Mucosa of gallbladder (tissue), 1 donor: ENCODE measurements at regions not wholly inside any gene's neighbourhood (a gene's known extent, or its start where the extent isn't known, plus 50 kb on each side); places are given as distances from the start of the nearest gene placed in this dataset.

ENCODE experiments used
- DNase-seq: peaks from one replicate; pipeline ENCODE4 v3.0.0-alpha.2; 2020; ENCODE audit warnings: low spot score
- donor health status: DM: no; HTN: no; CAD: no.

- no peak for DNase-seq
Measured at GRCh38 chr10:44435196-44435595, 50.3 kb upstream of the CXCL12 start.

- no peak for DNase-seq
Measured at GRCh38 chr10:44436240-44436639, 51.3 kb upstream of the CXCL12 start.

GRCh38 chr10:44437840-44438511 lies 53.1 kb upstream of the CXCL12 start:
- DNase-seq: no peak

- no peak for DNase-seq
Measured at GRCh38 chr10:44439239-44439957, 54.5 kb upstream of the CXCL12 start.

- no peak for DNase-seq
Measured at GRCh38 chr10:44439958-44440244, 55.0 kb upstream of the CXCL12 start.

GRCh38 chr10:44457259-44457658 lies 72.4 kb upstream of the CXCL12 start:
- DNase-seq: no peak

- no peak for DNase-seq
Measured at GRCh38 chr10:44458671-44459413, 73.9 kb upstream of the CXCL12 start.

GRCh38 chr10:44459671-44460070 lies 74.8 kb upstream of the CXCL12 start:
- DNase-seq: no peak

- no peak for DNase-seq
Measured at GRCh38 chr10:44460416-44460815, 75.5 kb upstream of the CXCL12 start.

- no peak for DNase-seq
Measured at GRCh38 chr10:44462338-44462914, 77.5 kb upstream of the CXCL12 start.

GRCh38 chr10:44463511-44464121 lies 78.7 kb upstream of the CXCL12 start:
- no peak for DNase-seq

GRCh38 chr10:44464503-44464902 lies 79.6 kb upstream of the CXCL12 start:
- DNase-seq: no peak

GRCh38 chr10:44465401-44466115 lies 80.7 kb upstream of the CXCL12 start:
- no peak for DNase-seq

GRCh38 chr10:44466236-44466635 lies 81.3 kb upstream of the CXCL12 start:
- no peak for DNase-seq

GRCh38 chr10:44467090-44467489 lies 82.2 kb upstream of the CXCL12 start:
- DNase-seq: no peak

- no peak for DNase-seq
Measured at GRCh38 chr10:44467900-44468299, 83.0 kb upstream of the CXCL12 start.

- no peak for DNase-seq
Measured at GRCh38 chr10:44468525-44468924, 83.6 kb upstream of the CXCL12 start.

- DNase-seq: no peak
Measured at GRCh38 chr10:44468965-44469364, 84.1 kb upstream of the CXCL12 start.

- DNase-seq: no peak
Measured at GRCh38 chr10:44470784-44471183, 85.9 kb upstream of the CXCL12 start.

GRCh38 chr10:44471410-44471809 lies 86.5 kb upstream of the CXCL12 start:
- no peak for DNase-seq

GRCh38 chr10:44473146-44473545 lies 88.2 kb upstream of the CXCL12 start:
- DNase-seq: no peak
